BLaER1 (cell line): ENCODE measurements at regions not wholly inside any gene's neighbourhood (a gene's known extent, or its start where the extent isn't known, plus 50 kb on each side); places are given as distances from the start of the nearest gene placed in this dataset.
"Not testable (repeated sequence)": the region's sequence is repeated elsewhere in the genome, so short reads cannot be mapped to it uniquely, and the experiment has no call there.

Experiments used
- H3K27ac ChIP-seq: shearing (Covaris generic); formaldehyde crosslinking; 2 replicates; pipeline ENCODE4 v1.8.1; 2022
- H3K27me3 ChIP-seq: shearing (Covaris generic); formaldehyde crosslinking; 2 replicates; pipeline ENCODE4 v1.8.1; 2022
- H3K36me3 ChIP-seq: shearing (Covaris generic); formaldehyde crosslinking; 2 replicates; pipeline ENCODE4 v1.8.1; 2022
- H3K4me1 ChIP-seq: shearing (Covaris generic); formaldehyde crosslinking; 2 replicates; pipeline ENCODE4 v1.8.1; 2022
- H3K4me2 ChIP-seq: shearing (Covaris generic); formaldehyde crosslinking; 2 replicates; pipeline ENCODE4 v1.8.1; 2022
- H3K4me3 ChIP-seq: shearing (Covaris generic); formaldehyde crosslinking; 2 replicates; pipeline ENCODE4 v1.8.1; 2022
- H3K9ac ChIP-seq: shearing (Covaris generic); formaldehyde crosslinking; 2 replicates; pipeline ENCODE4 v1.8.1; 2022
- H3K9me3 ChIP-seq: shearing (Covaris generic); formaldehyde crosslinking; 2 replicates; pipeline ENCODE4 v1.8.1; 2022
- H4K20me1 ChIP-seq: shearing (Covaris generic); formaldehyde crosslinking; 2 replicates; pipeline ENCODE4 v1.8.1; 2022
- Cebpa-rat ChIP-seq: shearing (Covaris generic); IDR thresholded peaks from 2 replicates; pipeline ENCODE4 v1.8.1; 2022

- no peaks in the 10 kb centered on the region for H3K27me3 ChIP-seq
- no peaks in the 10 kb centered on the region for H3K36me3 ChIP-seq
- H4K20me1 ChIP-seq, result no peaks in the 10 kb centered on the region
- no peak for TF ChIP-seq Cebpa-rat
- no peak overlapping the region for H3K4me3 ChIP-seq
- H3K9ac ChIP-seq, result no peak overlapping the region
- H3K9me3 ChIP-seq, result no peaks in the 10 kb centered on the region
- no peaks in the 10 kb centered on the region for H3K4me1 ChIP-seq
- H3K27ac ChIP-seq, result no peak overlapping the region
- H3K4me2 ChIP-seq, result no peak overlapping the region
Measured at GRCh38 chrX:44693255-44693654, 150.6 kb upstream of the DUSP21 start.

DNA sequence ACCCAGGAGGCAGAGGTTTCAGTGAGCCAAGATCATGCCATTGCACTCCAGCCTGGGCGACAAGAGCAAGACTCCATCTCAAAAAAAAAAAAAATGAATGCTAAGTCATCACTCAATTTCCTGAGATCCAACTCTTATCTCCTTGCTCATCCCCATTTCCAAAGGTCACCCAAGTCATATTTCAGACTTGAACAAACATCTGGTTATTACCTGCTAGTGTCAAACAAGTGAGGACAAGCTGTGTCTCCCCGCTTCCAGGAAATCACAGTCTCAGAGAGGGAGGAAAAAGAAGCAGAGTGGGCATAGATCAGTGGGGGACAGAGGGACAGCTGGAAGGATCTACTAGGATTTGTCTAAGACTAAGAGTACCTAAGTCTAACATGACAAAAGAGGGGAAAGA lies 147.5 kb upstream of the FUNDC1 start:
- Histone ChIP-seq H3K4me3 (no peak overlapping the region), H3K27ac (no peak overlapping the region), H3K9me3 (no peaks in the 10 kb centered on the region), H3K4me1 (no peaks in the 10 kb centered on the region), H4K20me1 (no peaks in the 10 kb centered on the region), H3K36me3 (no peaks in the 10 kb centered on the region), H3K9ac (no peak overlapping the region), H3K27me3 (no peaks in the 10 kb centered on the region), H3K4me2 (no peak overlapping the region)
- TF ChIP-seq Cebpa-rat, result no peak

DNA sequence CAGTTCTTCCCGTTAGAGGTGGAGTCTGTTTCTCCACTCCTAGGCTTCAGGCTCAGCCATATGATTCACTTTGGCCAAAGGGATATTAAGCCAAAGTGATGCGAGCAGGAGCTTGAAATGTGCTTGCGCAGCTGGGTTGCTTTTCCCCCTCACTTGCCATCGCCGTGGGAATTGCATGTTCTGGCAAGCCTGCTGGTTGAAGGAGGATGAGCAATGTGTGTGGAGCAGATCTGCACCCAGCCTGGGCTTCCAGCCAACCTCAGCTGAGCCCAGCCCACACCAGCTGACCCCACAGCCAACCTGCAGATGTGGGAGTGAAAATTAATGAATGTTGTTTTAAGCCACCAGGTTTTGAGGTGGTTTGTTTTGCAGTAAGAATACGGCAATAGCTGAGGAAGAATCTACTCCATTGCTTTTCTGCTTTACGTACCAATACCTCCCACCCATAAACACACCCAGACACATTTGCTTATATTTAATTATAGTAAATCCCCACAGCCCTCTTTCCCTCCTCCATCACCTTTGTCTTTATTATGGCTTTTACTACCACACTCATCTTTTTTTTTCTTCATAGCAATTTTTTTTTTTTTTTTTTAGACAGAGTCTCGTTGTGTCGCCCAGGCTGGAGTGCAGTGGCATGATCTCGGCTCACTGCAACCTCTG lies 132.8 kb upstream of the FUNDC1 start:
- H3K27me3 ChIP-seq, result no peaks in the 10 kb centered on the region
- no peak overlapping the region for H3K27ac ChIP-seq
- H3K36me3 ChIP-seq, result no peaks in the 10 kb centered on the region
- H3K4me2 ChIP-seq, result no peak overlapping the region
- H4K20me1 ChIP-seq, result no peaks in the 10 kb centered on the region
- no peaks in the 10 kb centered on the region for H3K4me1 ChIP-seq
- H3K9ac ChIP-seq, result no peak overlapping the region
- no peaks in the 10 kb centered on the region for H3K9me3 ChIP-seq
- no peak overlapping the region for H3K4me3 ChIP-seq
- no peak for TF ChIP-seq Cebpa-rat

- Histone ChIP-seq H3K27ac (no peak overlapping the region), H3K27me3 (no peaks in the 10 kb centered on the region), H3K4me3 (no peak overlapping the region), H3K36me3 (no peaks in the 10 kb centered on the region), H3K9ac (no peak overlapping the region), H3K4me2 (no peak overlapping the region), H3K9me3 (no peaks in the 10 kb centered on the region), H4K20me1 (no peaks in the 10 kb centered on the region), H3K4me1 (no peaks in the 10 kb centered on the region)
- TF ChIP-seq Cebpa-rat, result no peak
Measured at GRCh38 chrX:44674906-44675305, 132.2 kb upstream of the FUNDC1 start.

DNA sequence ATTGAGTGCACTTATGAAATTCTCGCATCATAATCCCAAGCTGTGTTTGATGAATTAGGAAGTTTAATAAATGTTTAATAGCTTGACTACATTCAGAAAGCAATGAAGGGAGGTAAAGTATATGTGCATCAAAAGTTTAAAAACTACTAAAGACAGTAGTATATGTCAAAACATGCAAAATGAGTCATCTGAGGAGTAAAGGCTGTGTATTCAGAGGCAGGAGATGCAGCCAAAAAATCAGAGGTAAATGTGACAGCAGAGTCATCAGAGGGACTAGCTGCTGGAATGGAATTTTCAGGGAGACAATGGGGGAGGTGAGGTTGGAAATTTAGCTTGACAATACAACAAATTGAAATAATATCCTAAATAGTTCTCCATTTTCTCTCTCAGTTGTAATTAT lies 127.0 kb upstream of the FUNDC1 start:
- Histone ChIP-seq H3K36me3 (no peaks in the 10 kb centered on the region), H3K27ac (no peak overlapping the region), H3K27me3 (no peaks in the 10 kb centered on the region), H3K9me3 (peaks cover 6% of the 10 kb centered on the region; the same call in 1 of the 2 replicates), H4K20me1 (no peaks in the 10 kb centered on the region), H3K4me3 (no peak overlapping the region), H3K4me2 (no peak overlapping the region), H3K4me1 (no peaks in the 10 kb centered on the region), H3K9ac (no peak overlapping the region)
- TF ChIP-seq Cebpa-rat, result no peak

DNA sequence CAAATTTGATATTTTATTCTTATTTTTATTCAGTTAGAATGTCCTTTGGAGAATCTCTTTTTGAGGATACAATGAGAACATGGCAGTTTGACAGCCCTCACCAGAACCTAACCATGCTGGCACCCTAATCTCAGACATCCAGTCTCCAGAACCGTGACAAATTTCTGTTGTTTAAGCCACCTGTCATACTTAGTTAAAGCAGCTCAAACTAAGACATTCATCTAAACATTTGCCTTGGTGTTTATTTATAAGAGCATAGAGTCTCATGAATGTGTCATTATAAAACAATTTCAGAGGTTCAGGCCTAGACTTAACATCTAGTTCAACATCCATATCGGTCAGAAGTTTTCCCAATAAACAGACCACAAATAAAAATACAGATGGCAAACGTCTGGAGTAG lies 125.1 kb upstream of the FUNDC1 start:
- Histone ChIP-seq H4K20me1 (no peaks in the 10 kb centered on the region), H3K9ac (no peak overlapping the region), H3K36me3 (no peaks in the 10 kb centered on the region), H3K27ac (no peak overlapping the region), H3K4me2 (no peak overlapping the region), H3K27me3 (no peaks in the 10 kb centered on the region), H3K4me3 (no peak overlapping the region), H3K4me1 (no peaks in the 10 kb centered on the region), H3K9me3 (peaks cover 10% of the 10 kb centered on the region; the same call in 1 of the 2 replicates)
- no peak for TF ChIP-seq Cebpa-rat

- H3K27me3 ChIP-seq, H3K4me3 ChIP-seq, H3K36me3 ChIP-seq, H3K4me1 ChIP-seq, H4K20me1 ChIP-seq, H3K27ac ChIP-seq, H3K4me2 ChIP-seq, H3K9me3 ChIP-seq, H3K9ac ChIP-seq: not testable (repeated sequence)
Measured at GRCh38 chrX:44657718-44658246, 115.1 kb upstream of the FUNDC1 start.

DNA sequence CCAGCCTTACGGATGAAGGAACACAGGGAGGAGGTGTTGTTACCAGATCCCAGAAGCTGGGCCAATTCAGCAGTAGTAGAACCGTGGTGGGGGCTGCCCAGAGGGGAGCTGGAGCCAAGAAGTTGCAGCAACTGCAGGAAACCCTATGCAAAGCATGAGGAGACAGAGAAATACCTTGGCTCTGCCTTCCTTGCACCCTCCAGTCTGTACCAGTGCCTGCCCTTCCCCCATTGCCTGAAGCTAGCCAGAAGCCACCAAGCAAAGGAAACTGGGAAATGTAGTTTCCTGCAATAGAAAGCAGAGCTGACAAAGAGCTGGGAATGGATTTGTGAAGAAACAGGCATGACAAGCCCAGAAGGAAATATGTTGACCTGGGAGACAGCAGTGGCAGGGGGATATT lies 108.7 kb upstream of the FUNDC1 start:
- no peaks in the 10 kb centered on the region for H3K9me3 ChIP-seq
- H3K9ac ChIP-seq, result no peak overlapping the region
- no peaks in the 10 kb centered on the region for H4K20me1 ChIP-seq
- H3K27me3 ChIP-seq, result no peaks in the 10 kb centered on the region
- H3K27ac ChIP-seq, result no peak overlapping the region
- H3K4me2 ChIP-seq, result no peak overlapping the region
- TF ChIP-seq Cebpa-rat, result no peak
- no peak overlapping the region for H3K4me3 ChIP-seq
- H3K4me1 ChIP-seq, result no peaks in the 10 kb centered on the region
- no peaks in the 10 kb centered on the region for H3K36me3 ChIP-seq

GRCh38 chrX:44643723-44644122 lies 101.1 kb upstream of the FUNDC1 start:
- no peaks in the 10 kb centered on the region for H3K4me1 ChIP-seq
- no peak overlapping the region for H3K9ac ChIP-seq
- H3K27ac ChIP-seq, result no peak overlapping the region
- no peaks in the 10 kb centered on the region for H3K9me3 ChIP-seq
- no peaks in the 10 kb centered on the region for H3K36me3 ChIP-seq
- TF ChIP-seq Cebpa-rat, result no peak
- H3K4me3 ChIP-seq, result no peak overlapping the region
- no peak overlapping the region for H3K4me2 ChIP-seq
- no peaks in the 10 kb centered on the region for H3K27me3 ChIP-seq
- H4K20me1 ChIP-seq, result no peaks in the 10 kb centered on the region

- no peak overlapping the region for H3K4me3 ChIP-seq
- no peak for TF ChIP-seq Cebpa-rat
- H3K27ac ChIP-seq, result no peak overlapping the region
- H3K36me3 ChIP-seq, result no peaks in the 10 kb centered on the region
- no peaks in the 10 kb centered on the region for H3K27me3 ChIP-seq
- H3K9me3 ChIP-seq, result no peaks in the 10 kb centered on the region
- no peaks in the 10 kb centered on the region for H4K20me1 ChIP-seq
- no peaks in the 10 kb centered on the region for H3K4me1 ChIP-seq
- H3K9ac ChIP-seq, result no peak overlapping the region
- no peak overlapping the region for H3K4me2 ChIP-seq
Measured at GRCh38 chrX:44637282-44637681, 94.6 kb upstream of the FUNDC1 start.

- H3K9ac ChIP-seq, result no peak overlapping the region
- no peaks in the 10 kb centered on the region for H3K27me3 ChIP-seq
- no peaks in the 10 kb centered on the region for H3K36me3 ChIP-seq
- H3K27ac ChIP-seq, result no peak overlapping the region
- H3K9me3 ChIP-seq, result no peaks in the 10 kb centered on the region
- H3K4me2 ChIP-seq, result no peak overlapping the region
- H3K4me1 ChIP-seq, result peaks cover 6% of the 10 kb centered on the region; the same call in 1 of the 2 replicates
- no peak for TF ChIP-seq Cebpa-rat
- H3K4me3 ChIP-seq, result no peak overlapping the region
- H4K20me1 ChIP-seq, result no peaks in the 10 kb centered on the region
Measured at GRCh38 chrX:44621078-44621477, 78.4 kb upstream of the FUNDC1 start.
